Left kidney (tissue), 1 donor: ENCODE measurements at regions not wholly inside any gene's neighbourhood (a gene's known extent, or its start where the extent isn't known, plus 50 kb on each side); places are given as distances from the start of the nearest gene placed in this dataset.

Experiments used
- DNase-seq: peaks from one replicate; pipeline ENCODE4 v3.0.0-alpha.2; 2013

DNA sequence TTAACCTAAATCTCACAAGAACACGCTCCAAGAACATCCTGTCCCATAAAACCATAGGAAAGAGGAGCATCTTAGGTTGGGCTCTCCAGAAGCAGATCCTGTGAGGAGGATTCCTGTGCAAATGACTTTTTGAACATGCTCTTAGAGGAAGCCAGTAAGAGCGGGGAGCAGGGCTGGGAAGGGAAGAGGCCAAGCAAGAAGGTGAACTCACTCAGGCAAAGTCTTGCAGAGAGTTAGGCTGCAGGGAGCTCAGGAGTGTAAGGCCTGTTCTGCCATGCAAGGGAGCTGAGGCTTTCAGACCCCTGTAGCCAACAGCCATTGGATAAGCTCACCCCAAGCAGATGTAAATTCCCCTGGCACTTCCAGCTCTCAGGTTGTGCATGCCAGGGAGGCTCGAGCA is 63.6 kb upstream of the LY86 start:
- no peak for DNase-seq

GRCh38 chr6:6525933-6526332 is 62.6 kb upstream of the LY86 start:
- no peak for DNase-seq

- DNase-seq: no peak
Measured at GRCh38 chr6:6529275-6529674, 59.2 kb upstream of the LY86 start.

GRCh38 chr6:6533176-6533575 is 55.3 kb upstream of the LY86 start:
- DNase-seq: no peak

DNA sequence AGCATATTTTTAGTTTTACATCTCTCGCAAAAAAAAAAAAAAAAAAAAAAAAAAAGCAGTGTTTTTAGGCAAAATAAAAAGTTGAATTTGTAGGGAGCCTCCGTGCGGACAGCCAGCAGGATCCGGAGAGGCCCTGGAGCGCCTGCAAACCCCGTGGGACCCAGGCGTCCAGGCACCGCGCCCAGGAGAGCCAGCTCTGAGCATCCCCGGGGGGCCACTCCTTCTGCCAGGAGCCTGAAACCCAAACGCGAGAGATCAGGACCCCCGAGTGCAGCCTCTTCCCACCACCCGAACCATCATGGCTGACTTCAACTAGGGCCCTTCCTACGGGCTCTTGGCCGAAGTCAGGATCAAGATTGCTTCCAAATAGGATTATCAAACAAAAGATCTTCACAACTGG is 54.1 kb upstream of the LY86 start:
- DNase-seq: no peak

DNA sequence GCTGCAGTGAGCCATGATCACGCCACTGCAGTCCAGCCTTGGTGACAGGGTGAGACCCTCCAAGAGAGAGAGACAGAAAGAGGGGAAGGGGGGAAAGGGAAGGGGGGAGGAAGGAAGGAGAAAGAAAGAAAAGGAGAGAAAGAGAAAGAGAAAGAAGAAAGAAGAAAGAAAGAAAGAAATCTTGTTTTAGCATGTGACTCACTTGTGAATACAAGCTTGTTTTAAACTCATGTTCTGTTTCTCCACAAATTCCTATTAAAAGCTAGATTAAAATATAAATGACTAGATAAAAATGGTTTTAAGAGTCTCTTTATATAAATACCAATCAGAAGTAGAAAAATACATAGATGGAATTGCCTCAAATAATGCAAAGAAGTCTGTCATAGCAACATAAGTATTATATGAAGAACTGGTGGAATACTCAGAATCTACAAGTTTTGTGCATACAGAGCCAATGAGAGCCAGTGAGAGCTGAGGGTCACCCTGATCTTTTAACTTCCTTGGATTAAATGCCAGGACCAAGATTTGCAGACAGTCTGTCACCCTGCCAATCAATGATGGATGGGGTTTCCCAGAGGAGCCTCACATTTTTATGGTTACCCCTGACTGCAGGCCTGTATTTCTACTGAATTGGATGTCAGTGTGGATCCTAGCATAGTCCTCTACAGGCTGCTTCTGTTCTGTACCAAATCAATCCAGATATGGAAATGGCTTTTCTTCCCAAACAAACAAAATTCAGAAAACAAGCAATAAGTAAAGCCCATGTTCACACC is 50.8 kb upstream of the LY86 start:
- DNase-seq: no peak

DNA sequence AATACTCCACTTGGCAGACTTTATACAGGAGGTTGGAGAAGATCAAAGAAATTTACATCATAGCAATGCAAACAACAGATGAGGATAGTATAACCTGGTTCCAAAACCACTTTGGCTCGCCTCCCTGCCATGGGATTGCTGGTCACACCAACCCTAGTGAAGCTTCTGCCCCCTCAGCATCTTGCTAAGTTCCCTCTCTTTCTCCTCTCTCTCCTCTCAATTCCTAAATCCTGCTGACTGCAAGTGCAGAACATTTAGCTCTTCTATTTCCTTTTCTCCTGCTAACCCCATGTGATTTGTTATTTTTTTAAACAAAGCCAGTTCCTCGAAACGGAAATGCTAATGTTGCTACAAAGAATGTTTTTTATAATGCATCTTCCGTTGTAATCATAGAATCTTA is 50.3 kb upstream of the LY86 start:
- DNase-seq: no peak
